ENCODE measurements at regions not wholly inside any gene's neighbourhood (a gene's known extent, or its start where the extent isn't known, plus 50 kb on each side); places are given as distances from the start of the nearest gene placed in this dataset.

GRCh38 chr3:167100651-167101050, 279.4 kb downstream of the ZBBX start:
- TF ChIP-seq CTCF (optimal IDR thresholded peaks at IDR 0.05 in 1 of 3, IDR thresholded peaks at IDR 0.05 in 1 of 3, conservative IDR thresholded peaks at IDR 0.05 in 1 of 3; ENCODE audit: extremely low read depth in 1 of 3, insufficient read depth in 2 of 3, low read length in 3 of 3) (no peak), EZH2 (IDR thresholded peaks at IDR 0.05; ENCODE audit: low read length) (no peak)

Measured in keratinocyte (primary cell).